Erythroblast (primary cell): ENCODE measurements at regions not wholly inside any gene's neighbourhood (a gene's known extent, or its start where the extent isn't known, plus 50 kb on each side); places are given as distances from the start of the nearest gene placed in this dataset.

ENCODE experiments used
- GATA1 ChIP-seq: IDR thresholded peaks from 2 replicates; pipeline ENCODE4 v1.6.1; 2011; ENCODE audit warnings: low read depth, mild to moderate bottlenecking, control low read depth, low read length, moderate library complexity
- POLR2A ChIP-seq: IDR thresholded peaks from 2 replicates; pipeline ENCODE4 v1.6.1; 2011; ENCODE audit warnings: mild to moderate bottlenecking, low read length

DNA sequence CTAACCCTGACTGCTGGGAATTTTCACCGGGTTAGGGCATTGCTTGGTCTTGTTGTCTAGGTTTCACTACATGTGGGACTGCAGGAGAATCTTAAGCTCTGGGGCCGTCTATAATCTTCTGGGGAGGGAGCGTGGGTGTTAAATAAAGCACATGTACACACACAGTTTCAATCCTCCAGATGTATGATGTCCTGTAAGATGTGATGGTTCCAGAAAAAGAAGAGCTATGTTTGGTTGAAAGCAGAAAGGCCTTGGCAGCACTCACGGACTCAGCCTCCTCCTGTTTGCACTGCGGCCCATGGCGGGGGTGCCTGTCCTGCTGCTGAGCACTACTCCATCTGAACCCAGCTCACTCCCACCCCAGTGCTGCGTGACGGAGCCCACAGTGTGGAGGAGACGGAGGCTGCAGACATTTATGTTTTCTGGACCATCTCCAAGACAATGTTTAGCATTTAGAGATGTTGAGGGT is 343.5 kb downstream of the TEX29 start:
- TF ChIP-seq POLR2A (no peak), GATA1 (no peak)
